ENCODE measurements at regions not wholly inside any gene's neighbourhood (a gene's known extent, or its start where the extent isn't known, plus 50 kb on each side); places are given as distances from the start of the nearest gene placed in this dataset.

DNA sequence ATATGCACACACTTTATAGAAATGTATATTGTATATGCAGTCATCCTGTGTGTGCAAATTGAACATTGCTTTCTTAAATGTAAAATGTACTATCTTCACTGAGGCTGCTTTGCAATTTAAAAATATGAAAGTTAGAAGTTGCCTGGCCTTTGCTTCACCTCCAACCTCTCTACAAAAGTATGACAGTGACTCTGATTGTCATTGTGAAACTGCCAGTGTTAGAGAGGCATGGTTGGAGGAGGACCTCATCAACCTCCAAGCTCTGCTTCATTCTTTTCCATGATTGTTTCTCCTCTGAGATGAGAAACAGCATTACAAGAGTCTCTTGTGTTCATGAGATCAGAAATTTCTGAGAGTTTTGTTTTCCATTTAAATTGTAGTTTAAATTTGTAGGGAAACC lies 185.5 kb downstream of the ZC3H11B start:
- no peak for DNase-seq (ENCODE audit: low read depth in 2 of 2)
- H3K9me3 ChIP-seq (ENCODE audit: control insufficient read depth, insufficient read depth, low read depth, low read length): no peaks in the 10 kb centered on the region
- no peak overlapping the region for H3K9ac ChIP-seq (ENCODE audit: insufficient read depth, low read length)
- no peaks in the 10 kb centered on the region for H3K79me2 ChIP-seq (ENCODE audit: control insufficient read depth, insufficient read depth, low read length)
- no peaks in the 10 kb centered on the region for H4K20me1 ChIP-seq (ENCODE audit: control insufficient read depth, extremely low read depth, insufficient read depth, low read length)
- H3K4me2 ChIP-seq (ENCODE audit: extremely low read depth, insufficient read depth, low read length): no peak overlapping the region
- H3K4me1 ChIP-seq (ENCODE audit: control insufficient read depth, extremely low read depth, insufficient read depth, low read length): peaks cover 3% of the 10 kb centered on the region
- H3K36me3 ChIP-seq (ENCODE audit: control insufficient read depth, insufficient read depth, low read length): no peaks in the 10 kb centered on the region
- H3K27ac ChIP-seq (ENCODE audit: insufficient read depth, low read length): no peak overlapping the region
- H2AFZ ChIP-seq (ENCODE audit: low read length): no peak overlapping the region
- H3K27me3 ChIP-seq (ENCODE audit: control insufficient read depth, insufficient read depth, low read length): no peaks in the 10 kb centered on the region
- no peak overlapping the region for H3K4me3 ChIP-seq (replicated peaks in 1 of 4; ENCODE audit: control extremely low read depth in 1 of 4, insufficient read depth in 1 of 4, low read depth in 3 of 4, low read length in 4 of 4)
- no peak for TF ChIP-seq CTCF (conservative IDR thresholded peaks at IDR 0.05 in 1 of 2, IDR thresholded peaks at IDR 0.05 in 1 of 2; ENCODE audit: low read depth in 1 of 2, low read length in 2 of 2)

DNA sequence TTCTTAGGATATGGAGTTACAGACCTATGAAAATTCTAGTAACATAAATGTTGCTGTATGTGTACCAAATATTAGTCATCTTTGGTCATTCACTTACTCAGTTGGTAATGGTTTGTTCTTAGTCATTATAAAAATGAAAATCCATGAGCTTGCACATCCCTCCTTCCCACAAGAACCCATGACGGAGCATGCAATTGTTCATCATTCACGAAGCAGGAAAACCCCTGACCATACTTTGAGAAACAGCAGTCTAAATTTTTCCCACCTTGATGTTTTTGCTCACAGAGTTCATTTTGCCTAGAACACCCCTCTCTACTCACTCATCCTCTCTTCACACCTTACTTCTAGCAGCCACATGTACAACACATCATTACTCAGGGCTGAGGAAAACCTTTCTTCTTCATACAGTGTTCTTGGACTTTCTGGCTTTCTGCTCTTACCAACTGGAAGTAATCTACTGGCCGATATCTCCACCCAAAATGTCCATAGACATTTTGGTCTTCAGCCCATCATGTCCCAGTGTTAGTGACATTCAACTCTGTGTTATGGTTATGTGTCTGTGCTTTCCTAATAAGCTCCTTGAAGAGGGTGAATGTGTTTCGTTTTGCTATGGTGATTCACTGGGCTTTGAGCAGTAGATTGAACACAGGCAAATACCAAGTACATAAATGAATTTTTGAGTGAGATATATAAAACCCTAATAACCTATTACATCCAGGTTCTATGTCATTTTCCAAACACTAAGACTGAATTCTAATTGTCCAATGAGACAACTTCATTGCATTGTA lies 189.9 kb downstream of the ZC3H11B start:
- H3K36me3 ChIP-seq (ENCODE audit: control insufficient read depth, insufficient read depth, low read length): no peaks in the 10 kb centered on the region
- peak overlapping the region; percentile 36 for H2AFZ ChIP-seq (ENCODE audit: low read length)
- H3K27ac ChIP-seq (ENCODE audit: insufficient read depth, low read length): no peak overlapping the region
- H3K9me3 ChIP-seq (ENCODE audit: control insufficient read depth, insufficient read depth, low read depth, low read length): no peaks in the 10 kb centered on the region
- peak overlapping the region; percentile 55 for H3K4me2 ChIP-seq (ENCODE audit: extremely low read depth, insufficient read depth, low read length)
- H3K9ac ChIP-seq (ENCODE audit: insufficient read depth, low read length): no peak overlapping the region
- H3K4me3 ChIP-seq (replicated peaks in 1 of 4; ENCODE audit: control extremely low read depth in 1 of 4, insufficient read depth in 1 of 4, low read depth in 3 of 4, low read length in 4 of 4): no peak overlapping the region
- H3K4me1 ChIP-seq (ENCODE audit: control insufficient read depth, extremely low read depth, insufficient read depth, low read length): peaks cover 3% of the 10 kb centered on the region
- DNase-seq (ENCODE audit: low read depth in 2 of 2): peak; percentile 57 to 78
- TF ChIP-seq CTCF (conservative IDR thresholded peaks at IDR 0.05 in 1 of 2, IDR thresholded peaks at IDR 0.05 in 1 of 2; ENCODE audit: low read depth in 1 of 2, low read length in 2 of 2) (no peak), EZH2 (IDR thresholded peaks at IDR 0.05; ENCODE audit: low read length, missing control alignments) (no peak)
- no peaks in the 10 kb centered on the region for H3K79me2 ChIP-seq (ENCODE audit: control insufficient read depth, insufficient read depth, low read length)
- no peaks in the 10 kb centered on the region for H4K20me1 ChIP-seq (ENCODE audit: control insufficient read depth, extremely low read depth, insufficient read depth, low read length)
- no peaks in the 10 kb centered on the region for H3K27me3 ChIP-seq (ENCODE audit: control insufficient read depth, insufficient read depth, low read length)

DNA sequence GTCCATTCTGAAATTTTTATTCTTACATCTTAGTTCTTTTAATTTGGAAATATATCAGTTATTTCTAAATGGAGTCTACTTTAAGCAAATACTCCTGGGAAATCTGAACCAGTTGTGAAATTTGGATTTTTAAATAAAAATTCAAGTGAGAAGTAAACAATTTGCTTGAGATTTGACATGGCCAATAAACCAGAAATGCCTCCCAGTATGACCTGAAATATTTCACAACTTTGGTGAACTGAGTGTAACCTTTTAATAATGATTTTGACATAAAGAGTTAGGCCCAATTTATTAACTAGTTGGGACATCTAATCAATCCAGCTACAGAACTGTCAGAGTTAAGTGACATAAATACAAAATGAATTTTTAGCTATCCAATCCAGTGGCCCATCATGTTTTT lies 192.0 kb downstream of the ZC3H11B start:
- Histone ChIP-seq H3K79me2 (ENCODE audit: control insufficient read depth, insufficient read depth, low read length) (no peaks in the 10 kb centered on the region), H3K9ac (ENCODE audit: insufficient read depth, low read length) (no peak overlapping the region), H3K36me3 (ENCODE audit: control insufficient read depth, insufficient read depth, low read length) (no peaks in the 10 kb centered on the region), H3K4me1 (ENCODE audit: control insufficient read depth, extremely low read depth, insufficient read depth, low read length) (peaks cover 3% of the 10 kb centered on the region), H3K4me3 (replicated peaks in 1 of 4; ENCODE audit: control extremely low read depth in 1 of 4, insufficient read depth in 1 of 4, low read depth in 3 of 4, low read length in 4 of 4) (no peak overlapping the region), H3K9me3 (ENCODE audit: control insufficient read depth, insufficient read depth, low read depth, low read length) (no peaks in the 10 kb centered on the region), H3K4me2 (ENCODE audit: extremely low read depth, insufficient read depth, low read length) (no peak overlapping the region), H2AFZ (ENCODE audit: low read length) (no peak overlapping the region), H4K20me1 (ENCODE audit: control insufficient read depth, extremely low read depth, insufficient read depth, low read length) (no peaks in the 10 kb centered on the region), H3K27me3 (ENCODE audit: control insufficient read depth, insufficient read depth, low read length) (no peaks in the 10 kb centered on the region), H3K27ac (ENCODE audit: insufficient read depth, low read length) (no peak overlapping the region)
- DNase-seq (ENCODE audit: low read depth in 2 of 2): no peak
- TF ChIP-seq EZH2 (IDR thresholded peaks at IDR 0.05; ENCODE audit: low read length, missing control alignments) (no peak), CTCF (conservative IDR thresholded peaks at IDR 0.05 in 1 of 2, IDR thresholded peaks at IDR 0.05 in 1 of 2; ENCODE audit: low read depth in 1 of 2, low read length in 2 of 2) (no peak)
